Glomerular visceral epithelial cell (primary cell): ENCODE measurements at regions not wholly inside any gene's neighbourhood (a gene's known extent, or its start where the extent isn't known, plus 50 kb on each side); places are given as distances from the start of the nearest gene placed in this dataset.

ENCODE experiments used
- DNase-seq: peaks from one replicate; pipeline ENCODE4 v3.0.0-alpha.2; 2016; ENCODE audit errors: extremely low spot score

DNA sequence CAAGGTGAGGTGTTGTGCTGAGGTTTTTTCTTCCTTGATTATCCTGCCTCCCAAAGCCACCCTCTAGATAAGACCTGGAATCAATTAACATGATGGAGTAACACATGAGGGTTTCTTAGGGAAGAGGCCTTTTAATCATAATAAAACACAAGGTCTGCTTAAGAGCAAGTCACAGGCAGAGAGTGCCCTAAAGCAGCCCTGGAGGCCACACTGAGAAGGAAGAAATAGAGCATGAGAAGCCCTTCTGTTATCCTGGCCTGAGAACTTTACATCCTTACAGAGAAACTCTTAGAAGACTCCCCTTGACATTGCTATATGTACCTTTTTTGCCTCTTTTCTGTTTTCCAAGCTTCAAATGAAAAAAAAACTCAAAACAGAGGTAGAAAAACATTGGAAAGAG lies 132.3 kb downstream of the CEP57L1 start:
- DNase-seq, result no peak

DNA sequence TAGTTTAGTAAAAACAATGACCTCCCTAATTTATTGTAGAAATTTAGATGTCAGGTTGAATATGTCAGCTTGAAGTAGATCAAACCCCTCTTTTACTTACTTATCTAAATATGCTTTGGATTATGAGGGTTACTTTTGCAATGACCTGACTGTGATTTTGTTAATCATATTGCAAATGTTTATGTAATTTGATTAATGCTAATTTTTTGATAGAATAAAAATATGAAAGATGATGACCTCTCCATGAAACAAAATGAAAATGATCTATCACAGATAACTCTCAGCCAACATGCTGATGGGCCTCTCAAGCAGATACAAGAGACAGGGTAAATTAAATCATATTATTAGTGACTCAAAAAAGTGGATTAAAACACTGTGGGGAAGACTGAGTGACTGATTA lies 131.0 kb downstream of the CEP57L1 start:
- no peak for DNase-seq

DNA sequence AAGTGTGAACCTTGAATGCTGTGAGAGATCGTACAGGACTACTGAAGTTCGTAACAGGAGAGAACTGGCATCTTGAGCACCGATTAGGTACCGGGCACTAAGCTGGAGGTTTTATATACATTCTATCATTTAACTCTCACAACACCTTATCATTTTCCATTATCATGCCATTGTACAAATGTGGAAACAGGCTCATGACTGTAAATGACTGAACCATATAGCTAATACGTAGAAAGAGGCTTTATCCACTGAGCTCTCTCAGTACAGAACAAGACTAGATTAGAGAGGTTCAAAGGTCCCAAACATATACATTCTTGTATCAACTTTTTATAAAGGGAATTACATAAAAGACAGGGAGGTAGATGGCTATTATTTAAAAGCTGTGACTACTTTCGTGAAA lies 130.6 kb downstream of the CEP57L1 start:
- no peak for DNase-seq

DNA sequence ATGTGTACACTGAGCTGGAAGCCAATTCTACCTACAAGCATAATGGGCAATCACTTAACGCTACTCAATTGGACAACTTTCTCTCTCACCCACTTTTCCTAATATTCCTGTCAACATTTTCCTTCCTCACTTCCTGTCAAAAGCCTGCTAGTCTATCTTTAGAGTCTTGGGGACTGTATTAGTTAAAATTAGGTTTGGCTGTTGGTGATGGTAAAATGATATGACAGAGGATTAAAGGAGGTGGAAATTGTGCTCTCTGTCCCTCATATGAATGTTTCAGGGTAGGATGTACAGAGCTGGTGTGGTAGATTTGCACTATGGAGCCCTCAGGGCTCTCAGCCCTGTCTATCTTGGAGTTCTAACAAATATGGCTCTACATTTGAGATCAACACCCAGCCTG lies 129.7 kb downstream of the CEP57L1 start:
- DNase-seq, result no peak

DNA sequence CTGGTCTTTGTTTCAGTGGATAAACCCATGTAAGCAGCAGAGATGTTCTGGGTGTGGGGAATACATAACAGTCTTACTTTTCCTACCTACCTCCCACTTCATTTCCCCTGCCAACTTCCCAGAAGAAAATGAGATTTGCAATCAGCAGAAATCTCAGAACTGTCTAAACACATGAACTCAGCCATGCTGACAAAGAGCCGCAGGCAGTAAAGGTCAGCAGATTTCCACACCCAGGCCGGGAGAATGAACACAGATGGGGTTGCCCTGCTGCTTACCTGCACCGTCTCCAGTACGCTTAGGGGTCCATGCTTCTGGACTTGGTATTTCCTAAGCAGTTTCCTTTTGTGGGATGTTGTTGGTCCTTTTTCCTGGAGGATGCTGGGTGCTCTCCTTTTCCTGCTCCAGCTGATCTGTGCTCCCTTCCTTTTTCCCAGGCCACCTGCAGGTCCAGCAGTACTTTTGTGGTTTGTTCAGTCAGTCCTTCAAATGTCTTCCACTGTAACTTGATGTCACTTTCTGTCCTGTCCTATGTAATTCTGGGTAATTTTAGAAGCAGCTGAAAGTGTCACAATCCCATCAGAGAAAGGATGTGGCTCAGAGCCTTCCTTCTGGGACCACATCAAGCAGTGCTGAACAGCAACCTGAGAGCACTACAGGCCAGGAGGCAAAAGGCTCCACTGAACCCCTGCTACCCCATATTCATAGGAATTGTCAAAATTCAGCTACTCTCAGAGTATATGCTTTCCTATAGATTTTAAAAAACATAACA lies 129.0 kb downstream of the CEP57L1 start:
- no peak for DNase-seq

DNA sequence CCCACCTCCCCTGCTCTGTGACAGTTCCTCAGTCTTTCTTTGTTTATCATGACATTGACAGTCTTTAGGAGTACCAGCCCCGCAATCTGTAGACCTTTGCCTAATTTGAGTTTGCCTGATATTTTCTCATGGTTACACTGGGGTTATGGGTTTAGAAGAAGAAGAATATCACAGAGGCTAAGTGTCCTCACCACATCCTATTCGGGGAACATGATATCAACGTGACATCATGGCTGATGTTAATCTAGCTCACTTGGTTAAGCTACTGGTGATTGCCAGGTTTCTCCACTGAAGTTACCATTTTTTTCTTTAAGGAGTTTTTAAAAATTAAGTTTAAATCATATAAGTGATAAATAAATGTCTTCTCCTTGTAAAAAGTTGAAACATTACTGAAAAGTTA lies 127.5 kb downstream of the CEP57L1 start:
- DNase-seq, result no peak

DNA sequence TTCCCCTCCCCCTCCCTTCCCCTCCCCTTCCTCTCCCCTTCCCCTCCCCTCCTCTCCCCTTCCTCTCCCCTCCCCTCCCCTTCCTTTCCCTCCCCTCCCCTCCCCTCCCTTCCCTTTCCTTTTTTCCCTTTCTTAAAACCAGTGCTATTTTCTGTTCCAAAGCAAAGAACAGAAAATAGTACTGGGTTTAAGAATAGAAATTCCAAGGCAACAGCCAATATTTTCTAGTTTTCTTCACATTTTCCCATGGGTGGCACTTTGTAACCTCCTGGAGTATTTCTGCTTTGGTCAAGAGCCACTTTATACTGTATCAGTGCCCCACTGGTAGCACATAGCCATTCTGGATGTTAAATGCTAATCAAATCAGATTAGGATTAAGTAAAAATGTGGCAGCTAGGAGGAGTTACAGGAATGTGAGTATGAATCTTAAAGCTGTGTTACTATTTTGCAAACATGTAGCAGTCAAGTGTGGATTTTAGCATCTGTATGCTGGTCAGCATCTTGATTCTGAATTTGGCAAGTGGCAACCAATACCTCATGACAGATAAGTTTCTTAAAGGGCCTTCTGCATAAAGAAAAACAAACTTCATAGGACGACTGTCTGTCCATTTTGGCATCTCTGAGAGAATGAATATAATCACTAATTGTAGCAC lies 126.4 kb downstream of the CEP57L1 start:
- DNase-seq, result no peak
